ENCODE measurements at regions not wholly inside any gene's neighbourhood (a gene's known extent, or its start where the extent isn't known, plus 50 kb on each side); places are given as distances from the start of the nearest gene placed in this dataset.
"Not testable (repeated sequence)": the region's sequence is repeated elsewhere in the genome, so short reads cannot be mapped to it uniquely, and the experiment has no call there.

DNA sequence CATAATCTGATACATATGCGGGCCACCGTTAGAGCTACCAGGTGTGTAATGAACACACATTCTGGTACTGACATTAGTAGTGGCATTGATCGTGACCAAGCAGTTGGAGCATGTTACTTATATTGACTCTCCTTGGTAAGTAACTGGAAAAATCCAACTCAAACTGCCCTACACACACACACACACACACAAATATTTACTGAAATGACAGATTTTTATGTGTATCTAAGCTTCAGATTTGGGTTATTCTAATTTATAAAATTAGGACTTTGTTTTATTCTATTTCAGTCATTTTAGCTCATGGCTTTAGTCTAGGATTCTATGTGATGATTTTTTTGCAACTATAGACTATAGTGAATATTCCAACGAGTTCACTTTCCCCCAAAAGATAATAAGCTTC lies 1280.2 kb upstream of the ACO1 start:
- no peak for DNase-seq

DNA sequence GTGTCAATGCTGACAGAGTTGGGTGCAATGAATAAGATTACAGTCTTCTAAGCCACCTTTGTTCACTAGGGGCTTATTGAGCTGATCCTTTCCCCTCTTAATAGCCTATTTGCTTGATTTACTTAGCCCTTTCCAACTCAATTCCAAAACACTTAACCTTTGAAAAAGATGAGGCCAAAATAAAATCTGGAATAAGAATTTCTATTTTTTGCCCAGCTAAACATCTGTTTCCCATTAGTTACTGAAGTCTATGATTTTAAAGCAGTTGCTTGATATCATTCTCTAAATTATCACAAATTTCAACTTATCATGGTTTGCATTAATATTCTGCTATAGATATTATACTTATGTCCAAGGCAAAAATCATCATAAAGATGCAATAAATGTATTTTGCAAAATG lies 1272.0 kb upstream of the ACO1 start:
- no peak for DNase-seq

DNA sequence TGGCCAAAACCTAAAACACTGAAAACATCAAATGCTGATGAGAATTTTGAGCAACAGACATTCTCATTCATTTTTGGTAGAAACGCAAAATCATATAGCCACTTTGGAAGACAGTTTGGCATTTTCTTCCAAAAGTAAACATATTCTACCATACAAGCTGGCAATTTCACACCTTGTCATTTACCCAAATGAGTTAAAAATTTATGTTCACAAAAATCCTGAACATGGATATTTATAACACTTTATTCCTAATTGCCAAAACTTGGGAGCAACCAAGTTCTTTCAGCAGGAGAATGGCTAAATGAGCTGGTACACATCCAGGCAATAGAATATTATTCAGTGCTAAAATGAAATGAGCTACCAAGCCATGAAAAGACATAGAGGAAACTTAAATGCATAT lies 1270.1 kb upstream of the ACO1 start:
- no peak for DNase-seq

DNA sequence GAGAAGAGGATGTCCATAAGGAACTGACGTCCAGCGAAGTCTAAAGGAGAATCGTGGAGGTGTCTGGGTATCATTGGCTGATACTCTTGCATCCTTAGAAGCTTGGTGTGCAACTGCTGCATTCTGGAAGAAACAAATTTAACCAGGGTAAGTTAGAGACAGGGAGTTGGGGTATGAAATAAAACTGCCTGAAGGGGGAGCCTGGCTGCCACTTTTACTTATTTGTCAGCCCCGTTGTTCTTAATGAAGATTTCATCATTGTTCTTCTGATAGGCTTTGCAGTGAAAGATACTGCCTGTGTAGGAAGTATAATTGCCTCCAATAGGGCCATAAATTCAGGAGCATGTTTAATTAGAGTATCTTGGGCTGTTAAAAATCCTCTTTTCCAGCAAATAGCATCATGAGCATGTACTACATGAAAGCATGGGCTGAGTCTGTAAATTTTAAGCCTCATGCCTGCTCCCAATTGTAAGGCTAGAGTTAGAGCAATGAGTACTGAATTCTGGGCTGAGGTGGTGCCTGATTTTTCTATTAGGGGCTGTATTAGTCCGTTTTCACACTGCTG lies 1264.5 kb upstream of the ACO1 start:
- no peak for DNase-seq

DNA sequence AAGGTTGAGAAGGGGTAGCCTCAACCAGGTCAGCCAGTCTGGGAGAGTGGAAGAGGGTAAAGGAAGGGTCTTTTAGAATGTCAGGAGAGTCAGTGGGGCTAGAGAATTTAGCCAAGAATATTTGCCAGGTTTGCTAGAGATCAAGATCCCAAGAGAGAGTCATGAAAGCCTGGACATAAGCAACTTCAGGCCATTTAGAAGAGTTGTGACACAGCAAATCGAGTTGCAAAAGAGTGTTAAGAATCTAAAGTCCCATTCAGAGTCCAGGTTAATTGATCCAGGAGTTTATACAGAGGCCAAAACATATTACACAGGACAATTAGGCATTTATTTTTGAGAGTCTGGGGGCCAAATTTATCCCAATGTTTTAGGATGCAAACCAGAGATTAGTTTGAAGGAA lies 1260.1 kb upstream of the ACO1 start:
- DNase-seq, result no peak

DNA sequence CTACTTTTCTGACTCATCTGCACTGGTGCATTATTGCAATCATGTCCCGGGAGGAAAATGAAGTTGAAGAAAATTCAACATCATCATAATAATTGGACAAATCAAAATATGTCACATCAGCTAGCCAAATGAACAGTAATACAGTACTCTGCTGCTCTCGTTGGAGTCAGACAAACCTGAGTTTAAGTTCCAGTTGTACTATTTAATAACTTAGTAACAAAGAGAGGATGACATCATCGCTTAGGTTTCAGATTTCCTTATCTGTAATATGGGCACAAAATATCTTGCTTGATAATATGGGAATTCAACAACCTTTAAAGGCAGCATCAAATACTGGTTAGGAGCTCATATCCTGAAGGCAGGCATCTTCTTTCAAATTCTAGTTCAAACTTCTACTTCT lies 1248.9 kb upstream of the ACO1 start:
- no peak for DNase-seq

DNA sequence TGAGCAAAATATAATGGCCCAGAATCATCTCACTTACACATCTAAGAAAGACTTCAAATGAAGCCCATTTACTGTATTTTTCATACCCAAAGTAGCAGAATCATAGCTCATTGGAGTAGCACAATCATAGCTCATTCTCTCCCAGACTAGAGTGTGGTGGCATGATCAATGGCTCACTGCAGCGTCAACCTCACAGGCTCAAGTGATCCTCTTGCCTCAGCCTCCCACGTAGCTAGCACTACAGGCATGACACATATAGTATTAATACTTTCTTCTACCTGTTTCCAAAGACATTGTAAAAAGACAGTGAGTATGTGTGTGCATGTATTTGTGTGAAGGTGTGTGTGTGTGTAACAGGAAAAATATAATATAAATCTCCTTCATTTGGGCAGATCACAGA lies 1247.9 kb upstream of the ACO1 start:
- no peak for DNase-seq

DNA sequence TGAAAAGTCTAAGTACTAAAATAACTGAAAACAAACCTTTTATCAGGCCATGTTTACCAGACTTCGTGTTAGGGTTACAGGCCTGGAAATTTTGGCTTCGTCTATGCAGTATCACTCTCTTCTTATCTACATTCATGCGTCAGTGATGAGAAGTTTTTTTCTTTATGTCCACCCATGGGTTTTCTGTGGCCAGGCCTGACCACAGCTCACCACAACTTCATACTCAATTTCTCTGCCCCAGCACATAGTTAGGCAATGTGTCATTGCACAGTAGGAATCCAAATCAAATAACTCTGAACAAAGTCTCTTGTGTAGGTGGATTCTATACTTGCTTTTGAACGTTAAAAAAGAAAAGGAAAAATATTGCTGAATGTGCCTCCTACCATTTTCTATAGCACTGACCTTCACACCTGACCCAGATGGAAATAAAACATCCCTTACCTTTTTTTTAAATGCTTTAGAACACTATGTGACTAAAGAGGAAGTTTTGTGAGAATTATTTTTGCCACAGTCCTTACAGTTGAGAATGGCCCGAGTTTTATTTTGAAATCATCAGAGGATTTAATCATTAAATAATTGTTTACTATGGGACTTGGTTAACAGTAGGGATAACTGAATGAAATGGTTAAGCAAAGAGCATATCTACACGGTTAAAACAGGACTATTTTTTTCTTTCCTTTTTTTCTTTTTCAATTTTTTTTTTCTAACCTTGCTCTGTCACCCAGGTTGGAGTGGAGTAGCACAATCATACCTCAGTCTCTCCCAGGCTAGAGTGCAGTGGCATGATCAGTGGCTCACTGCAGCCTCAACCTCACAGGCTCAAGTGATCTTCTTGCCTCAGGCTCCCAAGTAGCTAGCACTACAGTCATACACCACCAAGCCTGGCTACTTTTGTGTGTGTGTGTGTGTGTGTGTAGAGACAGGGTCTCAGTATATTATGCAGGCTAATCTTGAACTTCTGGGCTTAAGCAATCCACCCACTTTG lies 1247.0 kb upstream of the ACO1 start:
- no peak for DNase-seq

DNA sequence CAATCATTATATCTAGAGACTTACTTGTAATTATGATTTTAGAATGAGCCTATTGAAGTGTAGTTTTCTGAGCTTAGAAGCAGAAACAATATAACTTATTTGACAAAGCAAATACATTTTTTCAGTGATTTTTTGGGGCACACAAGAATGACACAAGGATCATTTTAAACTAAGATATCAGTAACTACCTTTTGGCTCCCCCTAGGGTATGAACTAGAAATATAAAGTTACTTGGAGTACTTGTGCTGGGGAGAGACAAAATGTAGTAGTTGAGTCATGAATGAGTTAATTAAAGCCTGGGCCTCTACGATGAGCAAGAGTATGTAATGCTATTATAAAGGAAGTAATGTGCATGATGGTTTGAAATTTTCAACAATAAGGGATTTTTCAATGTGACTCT lies 1244.1 kb upstream of the ACO1 start:
- DNase-seq, result no peak

DNA sequence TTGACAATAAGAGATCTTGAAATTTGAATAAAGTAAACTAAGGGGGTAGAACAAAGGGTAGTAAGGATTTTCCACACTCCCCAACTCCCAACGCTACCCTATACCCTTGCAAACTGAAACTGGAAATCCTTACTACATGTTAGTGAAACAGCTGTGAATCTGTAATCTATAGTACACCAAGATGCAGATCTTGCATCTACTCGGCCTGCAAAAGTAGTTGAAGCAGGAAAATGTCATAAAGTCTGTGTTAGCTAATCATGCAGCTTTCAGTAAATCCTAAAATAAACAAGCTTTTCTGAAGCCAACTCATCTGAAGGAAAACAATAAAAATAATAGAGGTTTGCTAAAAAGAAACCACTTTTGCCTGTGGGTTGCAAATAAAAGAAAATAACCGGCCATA lies 1242.0 kb upstream of the ACO1 start:
- no peak for DNase-seq

DNA sequence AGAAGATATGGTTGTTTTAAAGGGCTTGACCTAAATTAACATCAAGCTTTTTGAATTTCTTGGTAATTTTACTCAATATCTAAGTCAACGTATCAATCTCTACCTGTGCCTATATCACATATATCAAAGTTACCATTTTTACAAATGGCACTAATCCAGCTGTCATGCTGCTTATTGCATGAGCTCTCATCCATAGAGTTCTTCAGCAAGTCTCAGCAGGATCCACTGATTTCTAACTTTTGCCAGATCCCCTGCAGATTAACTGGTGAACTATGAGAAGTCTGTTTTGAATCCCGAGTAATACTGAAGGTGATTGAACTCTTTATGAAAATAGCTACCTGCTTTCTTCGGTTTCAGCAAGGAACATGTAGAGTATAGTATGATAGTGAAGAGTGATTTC lies 1239.8 kb upstream of the ACO1 start:
- no peak for DNase-seq

DNA sequence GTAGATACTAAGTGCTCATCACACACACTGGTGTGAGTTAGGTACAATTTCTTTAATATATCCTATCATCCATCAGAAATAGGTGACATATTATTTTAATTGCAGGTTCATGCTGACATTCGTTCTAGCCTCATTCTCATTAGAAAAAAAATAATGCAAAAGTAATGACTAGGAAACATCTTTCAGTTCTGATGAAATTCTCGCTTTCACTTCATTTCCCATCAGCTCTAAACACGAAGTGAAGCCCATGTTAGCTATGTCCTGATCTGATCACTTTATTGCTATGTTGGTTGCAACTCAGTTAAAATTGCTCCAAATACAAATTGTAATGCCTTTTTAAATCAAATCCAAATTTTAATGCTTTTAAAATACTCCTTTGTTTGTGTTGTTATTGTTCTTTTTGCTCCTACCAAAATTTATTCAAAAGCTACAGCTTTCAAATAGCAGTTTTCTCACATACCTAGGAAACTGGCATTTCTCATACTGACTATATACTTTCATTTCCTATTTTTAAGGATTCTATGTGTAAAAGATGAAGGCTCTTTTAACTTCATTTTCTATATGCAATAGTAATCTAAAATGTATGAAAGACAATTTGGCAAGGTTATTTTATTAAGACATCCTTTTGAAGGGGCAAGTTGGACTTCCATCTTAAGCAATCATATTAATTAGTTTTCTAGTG lies 1237.8 kb upstream of the ACO1 start:
- no peak for DNase-seq

DNA sequence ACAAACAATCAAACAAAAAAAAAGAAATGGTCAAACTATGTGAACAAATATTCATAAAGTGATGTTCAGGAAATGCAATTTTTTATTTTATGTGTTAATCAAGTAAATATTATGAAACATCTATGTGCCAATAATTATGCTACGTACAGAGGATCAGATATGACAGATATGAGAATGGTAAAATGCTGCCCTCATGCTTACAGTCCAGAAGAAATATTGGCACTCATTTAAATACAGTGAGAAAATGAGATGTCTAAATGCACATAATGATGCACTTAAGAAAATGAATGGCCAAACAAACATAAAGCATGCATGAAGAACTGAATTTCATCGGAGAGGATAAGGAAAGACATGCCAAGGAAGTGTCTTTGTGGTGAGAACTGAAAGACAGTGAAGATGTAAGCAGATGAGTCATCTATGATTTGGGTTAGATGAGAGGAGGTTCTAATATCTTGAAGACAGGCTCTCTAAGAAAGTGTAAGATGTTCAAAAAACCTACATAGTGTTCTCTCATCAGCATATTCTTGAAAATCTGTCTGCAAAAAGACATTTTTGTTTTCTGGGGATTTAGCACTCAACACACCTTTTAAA lies 1231.1 kb upstream of the ACO1 start:
- DNase-seq, result no peak

DNA sequence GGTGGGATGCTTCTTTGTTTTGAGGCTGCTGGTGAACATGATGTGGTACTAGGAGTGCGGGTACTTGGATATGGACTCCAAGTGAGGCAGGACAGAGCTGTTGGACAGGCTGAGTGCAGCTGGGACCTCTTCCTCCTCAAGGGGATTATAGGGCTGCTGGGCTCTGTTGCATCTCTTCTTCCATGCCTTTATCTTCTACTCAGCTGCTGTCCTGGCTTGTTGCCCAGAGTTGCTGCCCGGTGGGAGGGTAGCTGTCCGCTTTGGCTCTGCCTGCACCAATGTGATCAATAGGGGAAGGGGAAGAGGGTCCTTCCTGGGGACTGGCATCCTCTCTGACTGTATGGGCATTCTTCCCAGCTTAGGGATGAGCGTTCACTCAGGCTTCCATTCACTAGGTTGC lies 1217.9 kb upstream of the ACO1 start:
- no peak for DNase-seq

DNA sequence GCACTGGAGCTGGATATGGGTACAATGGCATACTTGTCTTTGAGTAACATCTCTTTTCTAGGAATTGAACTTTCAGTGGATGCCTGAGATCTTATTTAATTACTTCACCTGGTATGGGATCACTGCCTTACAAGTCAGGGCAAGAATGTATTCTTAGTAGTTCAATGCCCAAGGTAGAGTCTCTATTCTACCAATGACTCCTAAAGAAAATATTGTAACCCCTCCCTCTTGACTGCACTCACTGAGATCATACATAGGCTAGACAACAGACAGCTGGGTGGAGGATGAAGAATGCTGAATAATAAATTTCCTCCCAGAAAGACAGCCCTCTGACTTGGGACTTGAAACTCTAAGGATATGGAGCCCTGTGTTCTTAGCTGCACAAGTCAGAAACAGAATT lies 1216.3 kb upstream of the ACO1 start:
- no peak for DNase-seq

DNA sequence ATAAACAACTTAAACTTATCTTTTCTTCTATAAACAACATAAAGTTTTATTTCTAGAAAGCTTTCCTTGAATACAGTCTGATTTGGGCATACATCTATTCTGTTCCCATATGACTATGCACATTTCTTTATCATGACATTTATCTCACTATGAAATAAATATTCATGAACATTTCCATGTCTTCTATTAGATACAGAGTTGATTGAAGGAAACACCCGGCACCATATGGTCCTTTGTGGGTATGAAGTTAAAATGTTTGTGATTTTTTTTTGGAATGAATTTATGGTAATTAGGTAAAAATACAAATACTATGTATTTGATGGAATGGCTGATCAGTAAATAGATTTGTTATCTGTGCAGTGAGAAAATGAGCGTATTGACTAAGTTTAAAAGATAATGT lies 1209.8 kb upstream of the ACO1 start:
- DNase-seq, result no peak

DNA sequence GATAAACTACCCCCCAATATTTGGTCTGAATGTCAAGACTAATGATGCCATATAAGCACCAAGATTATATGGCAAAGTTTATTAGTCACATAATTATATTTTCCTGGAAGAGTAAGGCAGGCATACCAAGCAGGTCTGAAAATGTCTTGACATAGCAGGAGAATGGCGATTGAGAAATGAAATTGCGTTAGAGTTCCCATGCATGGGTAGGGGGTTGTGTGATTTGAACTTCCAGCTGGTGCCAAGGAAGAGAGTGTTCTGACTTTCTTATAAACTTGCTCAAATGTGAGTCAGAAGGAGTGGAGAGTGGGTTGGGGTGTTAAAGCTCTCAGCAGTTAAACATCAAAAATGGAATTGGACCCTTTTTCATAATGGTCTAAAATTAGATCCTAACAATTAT lies 1200.6 kb upstream of the ACO1 start:
- DNase-seq, result no peak

DNA sequence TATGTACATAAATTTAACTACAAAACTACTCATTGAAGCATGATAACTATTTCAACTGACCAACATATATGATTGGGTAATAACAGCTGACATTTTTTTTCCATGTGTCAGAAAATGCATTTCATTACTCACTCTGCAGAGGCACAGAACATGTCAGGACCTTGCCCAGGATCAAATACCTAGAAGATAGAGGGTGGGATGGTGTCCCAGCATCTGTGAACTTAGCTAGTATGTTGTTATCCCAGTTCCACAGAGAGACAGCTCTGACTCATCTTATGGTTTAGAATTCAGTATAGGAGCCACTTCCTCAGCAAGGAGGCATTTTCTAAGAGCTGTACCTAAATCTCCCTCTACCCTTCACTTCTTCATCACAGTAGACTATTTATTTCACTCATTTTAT lies 1198.6 kb upstream of the ACO1 start:
- DNase-seq, result no peak

DNA sequence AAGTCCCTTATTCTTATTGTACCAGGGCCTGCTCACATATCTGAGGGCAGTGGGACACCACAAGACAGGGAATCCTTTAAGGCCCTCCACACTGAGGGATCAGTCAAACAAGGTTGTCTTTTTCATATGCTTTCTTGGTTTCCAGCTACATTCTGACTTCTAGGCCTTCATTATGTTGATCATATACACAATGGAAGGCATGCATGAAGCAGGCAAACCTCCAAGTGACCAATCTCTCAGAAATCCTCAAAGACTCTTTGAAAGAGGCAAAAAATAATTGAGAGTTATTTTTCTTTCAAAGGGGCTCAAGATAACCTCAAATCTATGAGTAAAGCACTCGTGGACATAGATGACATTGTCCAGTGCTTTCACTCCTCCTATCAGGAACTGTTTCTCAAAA lies 1195.9 kb upstream of the ACO1 start:
- no peak for DNase-seq

DNA sequence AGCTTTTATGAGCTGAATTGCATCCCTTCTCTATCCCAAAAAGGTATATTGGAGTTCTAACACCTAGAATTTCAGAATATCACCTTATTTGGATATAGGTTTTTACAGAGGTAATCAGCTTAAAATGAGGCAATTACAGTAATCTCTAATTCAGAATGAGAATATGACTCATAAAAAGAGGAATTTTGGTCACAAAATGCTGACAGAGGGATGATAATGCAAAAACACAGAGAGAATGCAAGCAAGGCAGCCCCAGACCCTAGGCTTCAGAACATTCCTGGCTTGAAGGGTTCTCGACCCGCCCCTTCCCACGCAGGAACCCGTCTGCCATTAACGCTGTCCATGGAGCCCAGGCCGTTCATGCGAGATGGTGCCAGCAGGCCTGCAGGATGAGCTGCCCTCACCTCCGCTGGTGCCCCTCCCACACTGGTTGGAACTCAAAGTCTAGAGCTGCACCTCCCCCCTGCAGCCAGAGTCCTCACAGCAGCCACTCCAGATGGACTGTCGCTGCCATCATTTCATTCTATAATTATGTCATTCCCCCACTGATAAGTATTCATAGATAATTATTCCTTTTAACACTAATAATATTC lies 1173.4 kb upstream of the ACO1 start:
- no peak for DNase-seq

DNA sequence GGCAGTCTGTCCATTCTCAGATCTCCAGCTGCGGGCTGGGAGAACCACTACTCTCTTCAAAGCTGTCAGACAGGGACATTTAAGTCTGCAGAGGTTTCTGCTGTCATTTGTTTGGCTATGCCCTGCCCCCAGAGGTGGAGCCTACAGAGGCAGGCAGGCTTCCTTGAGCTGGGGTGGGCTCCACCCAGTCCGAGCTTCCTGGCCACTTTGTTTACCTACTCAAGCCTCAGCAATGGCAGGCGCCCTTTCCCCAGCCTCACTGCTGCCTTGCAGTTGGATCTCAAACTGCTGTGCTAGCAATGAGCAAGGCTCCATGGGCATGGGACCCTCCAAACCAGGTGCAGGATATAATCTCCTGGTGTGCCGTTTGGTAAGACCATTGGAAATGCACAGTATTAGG lies 1154.5 kb upstream of the ACO1 start:
- DNase-seq, result not testable (repeated sequence)

DNA sequence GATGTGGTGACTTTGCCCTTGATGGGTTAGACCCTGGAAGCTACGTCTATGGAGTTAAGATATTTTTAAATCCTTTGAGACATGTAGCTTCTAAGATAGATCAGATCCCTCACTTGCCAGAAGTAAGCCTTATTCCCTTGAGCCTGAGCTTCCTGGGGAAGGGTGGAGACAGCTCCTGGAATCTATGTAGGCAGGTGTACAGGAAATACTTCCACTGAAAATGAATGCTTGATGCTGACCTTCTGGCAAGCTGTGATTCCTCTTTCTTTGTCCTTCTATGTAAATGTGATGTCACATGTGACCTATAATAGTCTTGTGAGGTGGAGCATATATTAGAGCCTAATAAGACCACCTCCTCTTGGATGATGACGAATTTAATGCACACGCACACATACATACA lies 1152.0 kb upstream of the ACO1 start:
- DNase-seq, result no peak

DNA sequence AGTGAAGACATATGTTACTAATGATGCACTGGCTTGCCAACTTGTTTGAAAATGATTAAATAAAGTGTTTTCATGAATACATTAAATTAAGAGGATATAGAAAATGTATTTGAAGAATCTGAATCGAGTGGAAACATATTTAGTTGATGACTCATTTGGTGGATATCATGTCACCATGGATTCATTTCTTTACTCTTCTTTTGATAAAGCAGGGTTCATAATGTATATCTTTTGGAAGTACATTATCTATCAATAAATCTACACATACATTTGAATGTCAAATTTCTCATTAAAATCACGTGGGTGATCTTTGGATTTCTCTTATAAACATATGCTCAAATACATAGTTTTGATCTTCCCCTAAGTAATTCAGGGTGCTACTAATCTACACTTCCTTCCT lies 1148.1 kb upstream of the ACO1 start:
- no peak for DNase-seq

Measured in NCI-H774 (cell line).